Prostate gland (tissue), 2 donors: ENCODE measurements at regions not wholly inside any gene's neighbourhood (a gene's known extent, or its start where the extent isn't known, plus 50 kb on each side); places are given as distances from the start of the nearest gene placed in this dataset.

Source experiments
- DNase-seq: peaks from one replicate; pipeline ENCODE4 v3.0.0-alpha.2; 2019; ENCODE audit warnings: low spot score
- H3K27ac ChIP-seq, 2 donors: fragments of 200-600 bp; sonication (generic); 2 replicates each; pipeline ENCODE4 v1.5.1; 2017 to 2019
- H3K27me3 ChIP-seq: fragments of 200-600 bp; sonication (generic); replicated peaks from 2 replicates; pipeline ENCODE4 v1.5.1; 2019; ENCODE audit not compliant: insufficient read depth
- H3K36me3 ChIP-seq, 2 donors: fragments of 200-600 bp; sonication (generic); 1 replicate in 1 of 2; 2 replicates in 1 of 2; pipeline versions ENCODE4 v1.5.1 to v1.8.1; 2017 to 2019
- H3K4me1 ChIP-seq: fragments of 200-600 bp; sonication (generic); replicated peaks from 2 replicates; pipeline ENCODE4 v1.5.1; 2019
- H3K4me3 ChIP-seq, 2 donors: fragments of 200-600 bp; sonication (generic); 2 replicates each; pipeline ENCODE4 v1.5.1; 2017 to 2019
- H3K9me3 ChIP-seq: fragments of 200-600 bp; sonication (generic); 2 replicates; pipeline ENCODE4 v1.5.1; 2017
- CTCF ChIP-seq, 4 experiments: fragments of 200-600 bp in 2 of 4; fragments of 450-650 bp in 2 of 4; sonication (generic) in 2 of 4; IDR thresholded peaks; 1 replicate in 3 of 4; 2 replicates in 1 of 4; pipeline ENCODE4 v1.5.1; 2016 to 2019; ENCODE audit warnings: antibody characterized with exemption in 4 of 4, mild to moderate bottlenecking in 2 of 4, moderate library complexity in 2 of 4
- POLR2A ChIP-seq: fragments of 450-650 bp; IDR thresholded peaks from one replicate; pipeline ENCODE4 v1.6.1; 2016; ENCODE audit warnings: antibody characterized with exemption, mild to moderate bottlenecking
- POLR2AphosphoS5 ChIP-seq: sonication (generic); formaldehyde crosslinking; IDR thresholded peaks from one replicate; pipeline ENCODE4 v1.6.1; 2017; ENCODE audit warnings: antibody characterized with exemption
- WGBS: methylation state at CpG from one replicate; pipeline ENCODE4 v1.1.5; 2018; 5-methylcytosine and 5-hydroxymethylcytosine counted together
- intact Hi-C: fragments of 100-400 bp; cut with DNase I; formaldehyde crosslinking; loops from one replicate; pipeline ENCODE4 v1.14.2; 2022

- peak; percentile 1 for DNase-seq
- TF ChIP-seq POLR2AphosphoS5 (no peak), POLR2A (no peak), CTCF (IDR thresholded peaks at IDR 0.05) (no peak)
- Histone ChIP-seq H3K9me3 (no peaks in the 10 kb centered on the region), H3K27me3 (no peaks in the 10 kb centered on the region), H3K27ac (no peak overlapping the region), H3K4me3 (no peak overlapping the region), H3K4me1 (no peaks in the 10 kb centered on the region), H3K36me3 (no peaks in the 10 kb centered on the region)
- WGBS: 71% methylated on average over 7 of the region's 7 CpGs
- intact Hi-C loops: no loop called here
Measured at GRCh38 chr10:78472551-78472890, 438.9 kb downstream of the RPS24 start.

GRCh38 chr10:78473006-78473405 lies 439.3 kb downstream of the RPS24 start:
- Histone ChIP-seq H3K9me3 (no peaks in the 10 kb centered on the region), H3K36me3 (no peaks in the 10 kb centered on the region), H3K4me3 (no peak overlapping the region), H3K27ac (no peak overlapping the region), H3K4me1 (no peaks in the 10 kb centered on the region), H3K27me3 (no peaks in the 10 kb centered on the region)
- WGBS: 86% methylated on average over 7 of the region's 7 CpGs
- no peak for DNase-seq
- intact Hi-C loops: no loop called here
- TF ChIP-seq POLR2AphosphoS5: no peak
- TF ChIP-seq CTCF (IDR thresholded peaks at IDR 0.05): no peak
- no peak for TF ChIP-seq POLR2A

- Histone ChIP-seq H3K36me3 (no peaks in the 10 kb centered on the region), H3K4me1 (no peaks in the 10 kb centered on the region), H3K27ac (no peak overlapping the region), H3K4me3 (no peak overlapping the region), H3K9me3 (no peaks in the 10 kb centered on the region), H3K27me3 (no peaks in the 10 kb centered on the region)
- no peak for DNase-seq
- WGBS: 95% methylated on average over 3 of the region's 3 CpGs
- intact Hi-C loops: no loop called here
- TF ChIP-seq POLR2AphosphoS5: no peak
- no peak for TF ChIP-seq CTCF (IDR thresholded peaks at IDR 0.05)
- TF ChIP-seq POLR2A: no peak
Measured at GRCh38 chr10:78474743-78475142, 441.1 kb downstream of the RPS24 start.

- Histone ChIP-seq H3K4me3 (no peak overlapping the region), H3K27me3 (no peaks in the 10 kb centered on the region), H3K27ac (no peak overlapping the region), H3K4me1 (no peaks in the 10 kb centered on the region), H3K9me3 (no peaks in the 10 kb centered on the region), H3K36me3 (no peaks in the 10 kb centered on the region)
- intact Hi-C loops: no loop called here
- peak; percentile 2 for DNase-seq
- TF ChIP-seq CTCF (IDR thresholded peaks at IDR 0.05): no peak
- TF ChIP-seq POLR2AphosphoS5: no peak
- TF ChIP-seq POLR2A: no peak
- WGBS: 61% methylated on average over 7 of the region's 7 CpGs
Measured at GRCh38 chr10:78475437-78475836, 441.8 kb downstream of the RPS24 start.

GRCh38 chr10:78476156-78476555 lies 442.5 kb downstream of the RPS24 start:
- H3K4me1 ChIP-seq: no peaks in the 10 kb centered on the region
- WGBS: 89% methylated on average over 8 of the region's 8 CpGs
- H3K27me3 ChIP-seq: no peaks in the 10 kb centered on the region
- DNase-seq: no peak
- no peaks in the 10 kb centered on the region for H3K36me3 ChIP-seq
- no peaks in the 10 kb centered on the region for H3K9me3 ChIP-seq
- intact Hi-C loops: no loop called here
- no peak overlapping the region for H3K27ac ChIP-seq
- TF ChIP-seq POLR2A: no peak
- no peak overlapping the region for H3K4me3 ChIP-seq
